KOPT-K1 (cell line): ENCODE measurements at regions not wholly inside any gene's neighbourhood (a gene's known extent, or its start where the extent isn't known, plus 50 kb on each side); places are given as distances from the start of the nearest gene placed in this dataset.

Source experiments
- H3K27ac ChIP-seq: fragments of 200-600 bp; sonication (generic); 2 replicates; pipeline ENCODE4 v1.5.1; 2016; ENCODE audit warnings: antibody characterized with exemption, mild to moderate bottlenecking, low read depth, low read length; ENCODE audit not compliant: poor library complexity, severe bottlenecking
- H3K36me3 ChIP-seq: fragments of 200-600 bp; sonication (generic); 2 replicates; pipeline ENCODE4 v1.5.1; 2017; ENCODE audit warnings: antibody characterized with exemption, mild to moderate bottlenecking, low read length, moderate library complexity; ENCODE audit not compliant: insufficient read depth
- H3K9me3 ChIP-seq: fragments of 200-600 bp; sonication (generic); 2 replicates; pipeline ENCODE4 v1.5.1; 2017; ENCODE audit warnings: antibody characterized with exemption, low read length, mild to moderate bottlenecking; ENCODE audit not compliant: insufficient read depth, poor library complexity, severe bottlenecking

DNA sequence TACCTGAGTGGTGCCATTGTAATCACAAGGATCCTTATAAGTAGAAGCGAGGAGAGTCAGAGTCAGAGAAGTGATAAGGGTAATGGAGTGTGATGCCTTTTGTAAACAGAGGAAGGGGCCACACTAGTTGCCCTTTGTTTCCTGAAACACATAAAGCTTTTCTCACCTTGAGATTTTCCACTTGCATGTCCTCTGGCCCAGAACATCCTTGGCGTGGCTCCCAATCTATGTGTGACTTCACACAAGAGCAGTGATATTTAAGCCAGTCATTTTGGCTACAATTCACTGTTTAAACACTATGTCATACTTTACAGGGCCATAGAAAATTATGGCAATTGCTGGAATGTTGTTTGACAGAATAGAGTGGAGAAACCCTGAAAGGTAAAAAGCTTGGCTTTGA is 121.2 kb upstream of the BTN3A2 start:
- Histone ChIP-seq H3K27ac (peak overlapping the region; percentile 95), H3K36me3 (no peaks in the 10 kb centered on the region), H3K9me3 (peaks cover 5% of the 10 kb centered on the region)

DNA sequence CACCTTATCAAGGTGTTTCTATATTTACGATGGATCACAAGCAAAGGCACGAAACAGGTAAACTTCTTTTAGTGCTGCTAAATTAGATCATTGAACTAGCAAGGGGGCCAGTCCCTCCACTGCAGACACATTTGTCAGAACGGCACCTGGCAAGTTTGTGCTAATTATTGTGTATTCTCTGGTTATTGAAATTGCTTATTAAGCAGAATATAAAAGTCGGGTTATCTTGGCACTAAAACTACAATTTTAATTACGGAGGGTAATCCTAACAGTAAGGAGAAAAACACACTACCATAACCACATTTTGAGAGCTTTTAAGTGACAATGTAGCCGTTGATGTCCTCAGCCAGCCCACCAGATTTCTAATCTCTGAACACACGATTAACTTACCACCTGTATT is 118.9 kb upstream of the BTN3A2 start:
- peak overlapping the region; percentile 95 for H3K27ac ChIP-seq
- H3K9me3 ChIP-seq = no peaks in the 10 kb centered on the region
- no peaks in the 10 kb centered on the region for H3K36me3 ChIP-seq

DNA sequence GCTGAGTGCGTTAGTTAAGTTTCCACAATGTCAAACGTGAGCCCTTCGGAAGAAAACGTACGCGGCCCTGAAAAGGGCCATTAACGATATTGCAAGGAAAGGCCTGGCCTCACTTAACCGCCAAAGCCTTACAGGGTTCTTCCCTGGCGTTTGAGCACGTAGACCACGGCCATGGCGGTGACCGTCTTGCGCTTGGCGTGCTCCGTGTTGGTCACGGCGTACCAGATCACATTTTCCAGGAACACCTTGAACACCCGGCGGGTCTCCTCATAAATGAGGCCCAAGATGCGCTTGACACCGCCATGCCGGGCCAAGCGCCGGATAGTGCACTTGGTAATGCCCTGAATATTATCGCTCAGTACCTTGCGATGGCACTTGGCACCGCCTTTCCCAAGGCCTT is 118.4 kb upstream of the BTN3A2 start:
- Histone ChIP-seq H3K9me3 (no peaks in the 10 kb centered on the region), H3K36me3 (no peaks in the 10 kb centered on the region), H3K27ac (peak overlapping the region; percentile 95)

DNA sequence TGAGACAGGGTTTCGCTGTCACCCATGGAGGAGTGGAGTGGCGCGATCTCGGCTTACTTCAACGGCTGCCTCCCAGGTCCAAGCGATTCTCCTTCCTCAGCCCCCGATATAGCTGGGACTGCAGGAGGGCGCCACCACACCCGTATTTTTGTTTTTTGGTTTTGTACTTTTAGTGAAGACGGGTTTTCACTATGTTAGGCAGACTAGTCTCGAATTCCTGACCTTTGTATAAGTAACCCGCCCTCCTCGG is 115.4 kb upstream of the BTN3A2 start:
- Histone ChIP-seq H3K27ac (peak overlapping the region; percentile 95), H3K9me3 (no peaks in the 10 kb centered on the region), H3K36me3 (no peaks in the 10 kb centered on the region)

DNA sequence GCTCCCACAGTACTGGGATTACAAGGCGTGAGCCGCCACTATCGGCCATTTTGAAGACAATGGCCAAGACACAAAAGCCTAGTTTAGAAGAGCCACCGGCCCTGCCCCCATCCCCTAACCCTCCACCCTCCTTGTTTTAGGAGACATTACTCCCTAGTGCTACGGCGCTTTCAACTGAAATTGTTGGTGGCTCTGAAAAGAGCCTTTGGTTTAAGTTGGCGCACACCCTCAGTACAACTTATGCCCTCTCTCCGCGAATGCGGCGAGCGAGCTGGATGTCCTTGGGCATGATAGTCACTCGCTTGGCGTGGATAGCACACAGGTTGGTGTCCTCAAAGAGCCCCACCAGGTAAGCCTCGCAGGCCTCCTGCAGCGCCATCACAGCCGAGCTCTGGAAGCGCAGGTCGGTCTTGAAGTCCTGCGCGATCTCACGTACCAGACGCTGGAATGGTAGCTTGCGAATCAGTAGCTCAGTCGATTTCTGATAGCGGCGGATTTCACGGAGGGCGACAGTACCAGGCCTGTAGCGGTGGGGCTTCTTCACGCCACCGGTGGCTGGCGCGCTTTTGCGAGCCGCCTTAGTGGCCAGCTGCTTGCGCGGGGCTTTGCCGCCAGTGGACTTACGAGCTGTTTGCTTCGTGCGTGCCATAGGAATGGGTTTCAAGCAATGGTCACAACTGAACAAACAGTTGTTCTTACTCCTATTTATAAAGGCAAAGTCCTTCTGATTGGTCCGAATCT is 114.9 kb upstream of the BTN3A2 start:
- Histone ChIP-seq H3K9me3 (no peaks in the 10 kb centered on the region), H3K36me3 (no peaks in the 10 kb centered on the region), H3K27ac (peak overlapping the region; percentile 95)

DNA sequence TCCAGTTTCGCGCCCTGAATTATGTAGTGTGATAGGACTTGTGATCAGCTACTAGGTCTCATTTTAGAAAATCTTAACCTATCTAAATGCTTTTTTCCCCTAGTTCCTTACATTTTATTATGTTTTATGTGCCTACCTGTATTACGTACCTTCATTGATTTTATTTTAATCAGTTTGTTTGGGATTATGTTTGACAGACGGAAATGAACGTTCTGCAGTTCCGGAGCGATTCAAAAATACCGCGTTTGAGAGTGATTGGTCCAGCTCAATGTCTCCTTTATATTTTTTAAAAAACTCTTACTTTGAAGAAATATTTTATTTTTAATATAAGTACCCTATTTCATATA is 114.3 kb upstream of the BTN3A2 start:
- H3K27ac ChIP-seq = peak overlapping the region; percentile 95
- H3K36me3 ChIP-seq = no peaks in the 10 kb centered on the region
- no peaks in the 10 kb centered on the region for H3K9me3 ChIP-seq

DNA sequence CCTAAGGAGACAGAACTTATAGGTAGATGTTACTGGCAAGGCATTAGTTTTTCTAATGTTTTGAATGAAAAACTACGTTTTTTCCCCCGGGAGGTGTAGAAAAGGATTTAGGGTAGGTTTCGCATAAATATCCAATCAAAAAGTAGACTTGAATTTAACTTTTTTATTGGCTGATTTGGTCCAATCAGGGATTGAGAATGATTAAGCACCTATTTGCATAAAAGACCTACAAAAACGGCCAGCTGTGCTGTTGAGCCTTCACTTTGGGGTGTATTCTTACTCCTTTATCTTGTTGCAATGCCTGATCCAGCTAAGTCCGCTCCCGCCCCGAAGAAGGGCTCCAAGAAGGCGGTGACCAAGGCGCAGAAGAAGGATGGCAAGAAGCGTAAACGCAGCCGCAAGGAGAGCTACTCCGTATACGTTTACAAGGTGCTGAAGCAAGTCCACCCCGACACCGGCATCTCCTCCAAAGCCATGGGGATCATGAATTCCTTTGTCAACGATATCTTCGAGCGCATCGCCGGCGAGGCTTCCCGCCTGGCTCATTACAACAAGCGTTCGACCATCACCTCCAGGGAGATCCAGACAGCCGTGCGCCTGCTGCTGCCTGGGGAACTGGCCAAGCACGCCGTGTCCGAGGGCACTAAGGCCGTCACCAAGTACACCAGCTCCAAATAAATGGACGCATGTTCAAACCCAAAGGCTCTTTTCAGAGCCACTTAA is 113.5 kb upstream of the BTN3A2 start:
- Histone ChIP-seq H3K27ac (peak overlapping the region; percentile 95), H3K9me3 (no peaks in the 10 kb centered on the region), H3K36me3 (no peaks in the 10 kb centered on the region)

DNA sequence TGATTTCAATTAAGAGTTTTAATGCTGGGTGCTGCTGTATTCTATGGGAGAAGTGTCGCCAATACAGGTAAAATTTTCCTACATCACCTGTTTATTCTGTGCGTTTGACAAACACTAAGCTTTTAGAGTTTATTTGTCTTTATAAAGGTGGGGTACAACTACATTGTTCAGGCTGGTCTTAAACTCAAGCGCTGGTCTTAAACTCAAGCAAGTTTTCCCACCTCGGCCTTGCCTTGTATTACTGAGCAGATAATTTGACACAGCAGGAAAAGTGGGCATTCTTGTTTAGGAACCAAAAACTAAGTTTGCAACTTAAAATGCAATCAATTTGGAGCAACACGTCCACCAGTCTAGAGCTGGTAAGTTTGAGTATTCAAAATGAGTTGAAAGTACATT is 112.9 kb upstream of the BTN3A2 start:
- peak overlapping the region; percentile 95 for H3K27ac ChIP-seq

DNA sequence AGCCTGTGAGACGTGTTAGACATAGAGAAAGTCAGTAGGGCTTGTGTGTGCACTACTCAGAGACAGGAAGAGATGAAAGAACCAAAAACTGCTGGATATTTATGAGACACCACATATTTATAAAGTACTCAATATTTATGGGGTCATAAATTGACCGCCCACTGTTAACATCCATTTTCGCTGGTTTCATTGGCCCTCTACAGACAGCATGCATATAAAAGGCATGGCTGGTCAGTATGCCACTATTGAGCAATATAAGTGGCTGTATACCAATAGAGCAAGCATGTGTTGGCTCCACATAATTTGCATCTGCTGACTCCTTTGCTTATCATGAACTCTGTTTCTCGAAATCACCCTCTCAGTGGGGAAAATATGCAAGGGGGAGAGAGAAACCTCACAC is 110.3 kb upstream of the BTN3A2 start:
- H3K27ac ChIP-seq = peak overlapping the region; percentile 31
- no peaks in the 10 kb centered on the region for H3K36me3 ChIP-seq
- H3K9me3 ChIP-seq = no peaks in the 10 kb centered on the region

More for the DNA sequence above, 112.9 kb upstream of the BTN3A2 start:
- H3K36me3 ChIP-seq = no peaks in the 10 kb centered on the region
- no peaks in the 10 kb centered on the region for H3K9me3 ChIP-seq

DNA sequence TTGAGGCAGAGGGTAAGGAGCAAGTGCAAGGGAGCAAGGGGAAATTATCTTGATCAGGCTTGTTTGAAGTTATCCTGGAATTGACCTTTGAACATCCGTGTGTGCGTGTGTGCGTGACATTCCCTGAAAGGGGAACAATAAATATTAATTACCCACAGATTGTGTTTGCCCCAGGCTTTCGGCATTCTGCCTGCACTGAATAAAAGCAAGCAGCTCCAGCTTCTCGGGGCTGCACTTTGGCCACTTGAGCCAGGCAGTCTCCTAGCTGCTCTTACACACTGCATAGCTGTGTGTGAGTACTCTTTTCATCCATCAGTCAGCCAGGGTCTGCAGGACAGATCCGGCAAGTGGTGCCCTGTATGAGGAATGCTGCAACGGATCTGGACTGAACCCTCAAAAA is 107.7 kb upstream of the BTN3A2 start:
- Histone ChIP-seq H3K27ac (peak overlapping the region; percentile 10), H3K9me3 (no peaks in the 10 kb centered on the region), H3K36me3 (no peaks in the 10 kb centered on the region)

DNA sequence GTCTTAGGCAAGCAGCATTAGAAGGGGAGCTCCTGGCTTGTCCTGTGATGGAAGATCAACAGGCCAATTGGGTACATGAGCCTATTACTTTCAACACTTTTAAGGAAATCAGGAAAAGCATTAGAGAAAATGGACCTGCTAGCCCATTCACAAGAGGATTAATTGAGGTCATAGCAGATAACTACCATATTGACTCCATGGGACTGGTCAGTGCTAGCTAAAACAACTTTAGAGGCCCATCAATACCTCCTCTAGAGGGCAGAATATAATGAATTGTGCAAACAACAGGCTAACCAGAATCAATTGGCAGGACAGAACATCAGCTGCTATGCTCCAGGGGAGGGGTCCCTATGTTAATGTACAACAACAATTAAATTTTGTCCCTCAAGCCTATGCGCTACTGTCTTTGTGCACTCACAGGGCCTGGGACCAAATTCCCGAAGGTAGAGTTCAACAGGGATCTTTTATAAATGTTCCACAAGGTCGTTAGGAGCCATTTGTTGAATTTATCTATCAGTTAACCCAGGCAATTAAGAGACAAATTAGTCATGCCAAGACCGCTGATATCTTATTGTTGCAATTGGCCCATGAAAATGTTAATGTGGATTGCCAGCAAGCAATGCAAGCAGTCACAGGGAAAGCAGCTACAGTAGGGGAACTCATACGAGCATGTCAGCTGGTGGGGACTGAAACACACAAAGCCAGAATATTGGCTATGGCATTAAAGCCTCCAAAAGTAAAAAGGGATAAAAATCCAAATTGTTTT is 106.6 kb upstream of the BTN3A2 start:
- H3K27ac ChIP-seq = peak overlapping the region; percentile 10
- H3K9me3 ChIP-seq = no peaks in the 10 kb centered on the region
- no peaks in the 10 kb centered on the region for H3K36me3 ChIP-seq

DNA sequence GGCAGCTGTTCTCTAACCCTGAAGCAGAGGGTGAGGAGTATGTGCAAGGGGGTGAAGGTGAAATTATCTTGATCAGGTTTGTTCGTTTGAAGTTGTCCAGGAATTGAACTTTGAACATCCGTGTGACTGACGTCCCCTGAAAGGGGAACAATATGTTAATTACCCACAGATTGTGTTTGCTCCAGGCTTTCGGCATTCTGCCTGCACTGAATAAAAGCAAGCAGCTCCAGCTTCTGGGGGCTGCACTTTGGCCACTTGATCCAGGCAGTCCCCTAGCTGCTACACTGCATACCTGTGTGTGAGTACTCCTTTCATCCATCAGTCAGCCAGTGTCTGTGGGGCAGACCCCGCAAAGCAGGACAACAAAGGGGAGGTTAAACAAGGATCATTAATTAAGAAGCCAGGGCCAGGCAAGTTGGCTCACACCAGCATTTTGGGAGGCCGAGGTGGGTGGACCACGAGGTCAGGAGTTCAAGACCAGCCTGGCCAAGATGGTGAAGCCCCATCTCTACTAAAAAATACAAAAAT is 104.8 kb upstream of the BTN3A2 start:
- H3K9me3 ChIP-seq = no peaks in the 10 kb centered on the region
- peak overlapping the region; percentile 13 for H3K27ac ChIP-seq
- H3K36me3 ChIP-seq = no peaks in the 10 kb centered on the region

DNA sequence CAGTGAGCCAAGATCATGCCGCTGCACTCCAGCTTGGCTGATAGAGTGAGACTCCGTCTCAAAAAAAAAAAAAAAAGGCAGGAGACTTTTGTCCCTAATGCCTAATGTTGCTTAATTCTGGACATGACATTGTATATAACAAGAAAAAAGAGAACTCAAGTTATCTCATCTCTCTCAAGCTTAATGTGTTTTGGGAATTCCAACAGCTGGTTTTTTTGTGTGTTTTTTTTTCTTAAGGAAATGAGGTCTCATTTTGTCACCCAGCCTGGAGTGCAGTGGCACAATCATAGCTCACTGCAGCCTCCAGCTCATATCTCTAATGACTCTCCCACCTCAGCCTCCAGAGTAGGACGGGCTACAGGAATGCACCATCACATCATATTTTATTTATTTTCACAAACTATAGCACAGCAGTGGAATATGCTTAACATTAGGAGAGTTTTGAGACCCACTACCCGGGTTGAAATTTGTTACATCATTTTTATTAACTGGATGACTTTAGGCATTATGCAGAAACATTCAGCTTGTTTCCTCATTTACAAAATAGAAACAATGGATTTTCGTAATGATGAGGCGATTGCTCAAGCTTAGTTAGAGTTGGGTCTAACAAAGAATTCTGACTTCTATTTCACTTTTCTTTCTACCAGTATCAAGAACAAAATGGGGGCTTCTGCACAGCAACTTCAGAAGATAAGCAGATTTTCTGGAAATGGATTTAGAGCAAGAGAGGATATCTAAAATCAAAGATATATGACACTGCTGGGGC is 104.1 kb upstream of the BTN3A2 start:
- Histone ChIP-seq H3K9me3 (no peaks in the 10 kb centered on the region), H3K36me3 (no peaks in the 10 kb centered on the region), H3K27ac (peak overlapping the region; percentile 13)

DNA sequence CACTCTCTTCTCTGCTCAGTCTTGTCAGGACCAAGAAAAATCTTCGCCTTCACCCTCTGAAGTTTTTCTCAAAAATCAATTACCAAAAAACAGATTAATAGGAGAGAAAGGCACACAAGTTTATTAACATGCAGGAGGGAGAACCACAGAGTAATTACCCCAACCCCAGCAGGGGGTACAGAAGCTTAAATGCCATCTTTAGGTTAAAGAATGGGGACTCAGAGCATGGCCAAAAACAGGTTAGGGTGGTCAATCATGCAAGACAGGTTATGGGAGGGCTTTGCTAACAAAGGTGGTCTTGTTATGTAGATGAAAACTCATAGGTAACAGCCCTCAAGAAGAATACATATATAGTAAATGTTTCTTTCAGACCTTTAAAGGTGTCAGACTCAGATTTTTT is 100.5 kb upstream of the BTN3A2 start:
- Histone ChIP-seq H3K9me3 (no peaks in the 10 kb centered on the region), H3K36me3 (no peaks in the 10 kb centered on the region), H3K27ac (peak overlapping the region; percentile 34)

DNA sequence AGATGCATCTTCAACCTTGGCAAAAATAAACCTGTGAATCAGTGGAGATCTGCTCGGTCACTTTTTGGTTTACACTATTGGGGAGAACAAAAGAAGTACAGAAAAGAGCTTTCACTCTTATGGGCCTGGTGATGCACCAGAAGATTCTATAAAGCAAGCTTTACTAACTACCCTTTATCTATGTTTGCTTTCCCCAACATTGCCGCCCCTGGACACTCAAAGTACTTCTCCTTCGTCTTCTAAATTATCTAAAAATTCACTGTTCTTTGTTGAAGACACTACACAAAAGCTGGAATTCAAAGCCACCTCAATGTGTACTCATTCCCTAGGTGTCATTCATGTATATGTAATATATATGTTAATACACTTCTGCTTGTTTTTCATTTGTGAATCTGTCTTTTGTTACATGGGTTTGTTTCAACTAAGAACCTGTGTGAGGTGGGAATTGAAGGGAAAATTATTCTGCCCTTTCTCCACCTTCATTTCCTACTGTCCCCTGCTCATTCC is 97.9 kb upstream of the BTN3A2 start:
- no peaks in the 10 kb centered on the region for H3K36me3 ChIP-seq
- peak overlapping the region; percentile 41 for H3K27ac ChIP-seq
- no peaks in the 10 kb centered on the region for H3K9me3 ChIP-seq
